GM21447 (cell line): ENCODE measurements at regions not wholly inside any gene's neighbourhood (a gene's known extent, or its start where the extent isn't known, plus 50 kb on each side); places are given as distances from the start of the nearest gene placed in this dataset.
A peak's percentile ranks its signal among the peaks of the same experiment; 100 is the strongest.
"Not testable (repeated sequence)": the region's sequence is repeated elsewhere in the genome, so short reads cannot be mapped to it uniquely, and the experiment has no call there.

ENCODE experiments used
- ATAC-seq: cut with Tn5 transposase; IDR thresholded peaks from one replicate; pipeline ENCODE4 v1.9.1; 2021; ENCODE audit not compliant: unreplicated experiment

GRCh38 chr5:116953251-116953930, 378.8 kb upstream of the SEMA6A start:
- no peak for ATAC-seq

- ATAC-seq: no peak
Observed at GRCh38 chr5:116951219-116951618, 376.6 kb upstream of the SEMA6A start.

- peak; percentile 100 for ATAC-seq
Observed at GRCh38 chr5:116947691-116948528, 373.3 kb upstream of the SEMA6A start.

GRCh38 chr5:116945613-116946382, 371.2 kb upstream of the SEMA6A start:
- ATAC-seq: not testable (repeated sequence)

- no peak for ATAC-seq
Observed at GRCh38 chr5:116944183-116944582, 369.6 kb upstream of the SEMA6A start.

- no peak for ATAC-seq
Observed at GRCh38 chr5:116942622-116943021, 368.0 kb upstream of the SEMA6A start.

GRCh38 chr5:116939641-116940040, 365.0 kb upstream of the SEMA6A start:
- no peak for ATAC-seq

GRCh38 chr5:116938488-116938887, 363.9 kb upstream of the SEMA6A start:
- no peak for ATAC-seq

GRCh38 chr5:116935561-116936162, 361.0 kb upstream of the SEMA6A start:
- ATAC-seq: no peak

GRCh38 chr5:116930616-116931015, 356.0 kb upstream of the SEMA6A start:
- no peak for ATAC-seq

- no peak for ATAC-seq
Observed at GRCh38 chr5:116923344-116923743, 348.7 kb upstream of the SEMA6A start.

GRCh38 chr5:116922532-116922931, 347.9 kb upstream of the SEMA6A start:
- peak; percentile 69 for ATAC-seq

GRCh38 chr5:116914869-116915504, 340.4 kb upstream of the SEMA6A start:
- ATAC-seq: no peak

- ATAC-seq: no peak
Observed at GRCh38 chr5:116912221-116912620, 337.6 kb upstream of the SEMA6A start.

- no peak for ATAC-seq
Observed at GRCh38 chr5:116911074-116911473, 336.5 kb upstream of the SEMA6A start.

- ATAC-seq: peak; percentile 63
Observed at GRCh38 chr5:116908537-116908936, 333.9 kb upstream of the SEMA6A start.

GRCh38 chr5:116905885-116906284, 331.3 kb upstream of the SEMA6A start:
- no peak for ATAC-seq

- ATAC-seq: no peak
Observed at GRCh38 chr5:116900793-116901192, 326.2 kb upstream of the SEMA6A start.

- ATAC-seq: no peak
Observed at GRCh38 chr5:116898917-116899316, 324.3 kb upstream of the SEMA6A start.

- no peak for ATAC-seq
Observed at GRCh38 chr5:116897291-116897690, 322.7 kb upstream of the SEMA6A start.

- ATAC-seq: no peak
Observed at GRCh38 chr5:116896001-116896400, 321.4 kb upstream of the SEMA6A start.
